Spleen (tissue), 11 donors: ENCODE measurements at regions not wholly inside any gene's neighbourhood (a gene's known extent, or its start where the extent isn't known, plus 50 kb on each side); places are given as distances from the start of the nearest gene placed in this dataset.

ENCODE experiments used
- DNase-seq: peaks from one replicate; pipeline ENCODE4 v3.0.0-alpha.2; 2020
- H3K27ac ChIP-seq, 8 donors: fragments of 200-600 bp; sonication (generic) in 7 of 8; 1 replicate in 4 of 8; 2 replicates in 4 of 8; pipeline versions ENCODE4 v1.5.0 to v1.8.0; 2016 to 2021; ENCODE audit warnings: inconsistent platforms in 4 of 8, mild to moderate bottlenecking in 4 of 8, moderate library complexity in 1 of 8
- H3K27me3 ChIP-seq, 7 donors: fragments of 200-600 bp; sonication (generic) in 6 of 7; replicated peaks in 1 of 7; 1 replicate in 4 of 7; 2 replicates in 3 of 7; pipeline versions ENCODE4 v1.5.0 to v1.8.0; 2016 to 2021; ENCODE audit warnings: inconsistent platforms in 3 of 7, mild to moderate bottlenecking in 1 of 7
- H3K36me3 ChIP-seq, 6 donors: fragments of 200-600 bp; sonication (generic) in 5 of 6; 1 replicate in 4 of 6; 2 replicates in 2 of 6; pipeline versions ENCODE4 v1.5.0 to v1.8.0; 2016 to 2021; ENCODE audit warnings: inconsistent platforms in 2 of 6
- H3K4me1 ChIP-seq, 6 donors: fragments of 200-600 bp; sonication (generic) in 5 of 6; 1 replicate in 3 of 6; 2 replicates in 3 of 6; pipeline versions ENCODE4 v1.5.0 to v1.8.0; 2016 to 2021; ENCODE audit warnings: inconsistent platforms in 3 of 6
- H3K4me3 ChIP-seq, 8 donors: fragments of 200-600 bp; sonication (generic) in 7 of 8; 1 replicate in 4 of 8; 2 replicates in 4 of 8; pipeline versions ENCODE4 v1.5.0 to v1.8.0; 2016 to 2021; ENCODE audit warnings: inconsistent platforms in 4 of 8, mild to moderate bottlenecking in 4 of 8, moderate library complexity in 2 of 8
- H3K9me3 ChIP-seq, 8 donors: fragments of 200-600 bp; sonication (generic) in 7 of 8; 1 replicate in 4 of 8; 2 replicates in 4 of 8; pipeline versions ENCODE4 v1.5.0 to v1.8.0; 2016 to 2021; ENCODE audit warnings: inconsistent platforms in 4 of 8
- CTCF ChIP-seq, 11 experiments: fragments of 200-600 bp in 7 of 11; fragments of 450-650 bp in 4 of 11; sonication (generic) in 4 of 11; IDR thresholded peaks in 8 of 11; conservative IDR thresholded peaks in 3 of 11; 1 replicate in 7 of 11; 2 replicates in 4 of 11; pipeline versions ENCODE4 v1.4.0 to v1.8.0; 2016 to 2021; ENCODE audit warnings: antibody characterized with exemption in 11 of 11, inconsistent platforms in 4 of 11, mild to moderate bottlenecking in 1 of 11
- POLR2A ChIP-seq, 3 donors: fragments of 450-650 bp; IDR thresholded peaks; one replicate each; pipeline ENCODE4 v1.5.1; 2017; ENCODE audit warnings: antibody characterized with exemption in 3 of 3, mild to moderate bottlenecking in 1 of 3
- POLR2AphosphoS5 ChIP-seq, 3 donors: sonication (generic); formaldehyde crosslinking; IDR thresholded peaks; one replicate each; pipeline ENCODE4 v1.5.1; 2017; ENCODE audit warnings: antibody characterized with exemption in 3 of 3
- WGBS, 5 donors: extraction: QIAGEN DNeasy Blood & Tissue Kit in 3 of 5; methylation state at CpG; one replicate each; pipeline versions ENCODE4 v1.1.5 to v1.1.7; 2013 to 2018; 5-methylcytosine and 5-hydroxymethylcytosine counted together
- intact Hi-C: fragments of 100-400 bp; cut with DNase I; formaldehyde crosslinking; loops from one replicate; pipeline ENCODE4 v1.15.0; 2023; ENCODE audit warnings: low total_unique reads
- donor health status: healthy with polysubstance abuse.
- donor health status: DM: no; HTN: no; CAD: no; lungs with moderate emphysema.
- donor health status: DM: no; HTN: no; CAD: no.
- donor health status: Bipolar disorder and iron deficiency.
- donor health status: healthy.
- donor health status: DM: no; HTN: no; CAD: no.
- donor health status: DM: yes; HTN: yes; CAD: no.

DNA sequence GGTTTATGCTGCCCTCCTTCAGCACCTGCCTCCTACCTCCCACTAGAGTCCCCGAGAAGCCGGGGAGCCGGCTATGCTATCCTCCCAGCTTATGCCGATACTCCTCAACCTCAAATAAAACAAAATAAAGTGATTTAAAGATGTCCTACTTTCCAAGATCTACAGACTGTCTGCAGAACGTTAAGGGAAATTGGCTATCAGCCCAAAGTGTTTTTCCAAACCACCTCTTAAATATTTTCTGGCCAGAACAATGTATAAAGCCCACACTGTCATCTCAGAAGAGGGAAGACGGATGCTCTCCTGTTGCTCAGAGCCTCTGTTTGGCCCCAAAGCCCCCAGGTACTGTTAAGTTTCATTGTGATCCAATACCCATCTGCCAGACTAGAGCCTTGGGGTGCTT is 54.0 kb upstream of the MGMT start:
- Histone ChIP-seq H3K36me3 (no peaks in the 10 kb centered on the region), H3K9me3 (no peaks in the 10 kb centered on the region), H3K27ac (no peak overlapping the region), H3K4me1 (no peaks in the 10 kb centered on the region), H3K4me3 (no peak overlapping the region), H3K27me3 (peaks cover 0 to 13% (median 0%) of the 10 kb centered on the region in 7 donors)
- intact Hi-C loops: no loop called here
- TF ChIP-seq POLR2A (IDR thresholded peaks at IDR 0.05) (no peak), POLR2AphosphoS5 (IDR thresholded peaks at IDR 0.05) (no peak), CTCF (IDR thresholded peaks at IDR 0.05 in 8 of 11, conservative IDR thresholded peaks at IDR 0.05 in 3 of 11) (no peak)
- no peak for DNase-seq
- 79 to 89% (median 82%) methylated on average over 6 of the region's 6 CpGs for WGBS, 5 donors

- Histone ChIP-seq H3K4me3 (no peak overlapping the region), H3K36me3 (no peaks in the 10 kb centered on the region), H3K27ac (no peak overlapping the region), H3K4me1 (no peaks in the 10 kb centered on the region), H3K9me3 (no peaks in the 10 kb centered on the region), H3K27me3 (peaks cover 0 to 20% (median 0%) of the 10 kb centered on the region in 7 donors)
- TF ChIP-seq POLR2AphosphoS5 (IDR thresholded peaks at IDR 0.05) (no peak), POLR2A (IDR thresholded peaks at IDR 0.05) (no peak), CTCF (IDR thresholded peaks at IDR 0.05 in 8 of 11, conservative IDR thresholded peaks at IDR 0.05 in 3 of 11) (no peak)
- WGBS, 5 donors: 77 to 90% (median 84%) methylated on average over 31 of the region's 31 CpGs
- no peak for DNase-seq
- intact Hi-C loops: no loop called here
These were observed 51.6 kb upstream of the MGMT start for GRCh38 chr10:129415215-129416140.

DNA sequence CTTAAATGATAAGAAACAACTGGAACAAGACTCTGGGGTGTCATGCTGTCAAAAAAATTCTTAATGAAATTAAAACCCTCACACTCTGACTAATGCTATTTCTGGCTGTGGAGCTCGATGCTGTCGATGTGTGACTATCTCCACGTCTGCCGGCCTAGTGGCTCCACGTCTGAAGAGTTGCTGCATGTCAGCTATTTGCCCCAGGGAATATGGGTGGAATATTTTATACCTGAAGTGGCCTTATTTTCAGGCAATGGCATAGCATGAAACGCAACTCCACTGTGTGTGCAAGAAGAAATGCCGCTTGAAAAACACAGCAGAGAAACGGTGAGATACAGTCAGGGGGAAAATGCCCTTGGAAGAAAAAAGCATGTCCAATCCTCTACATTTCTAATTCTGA is 50.9 kb upstream of the MGMT start:
- H3K4me3 ChIP-seq: no peak overlapping the region
- no peaks in the 10 kb centered on the region for H3K9me3 ChIP-seq
- H3K4me1 ChIP-seq: no peaks in the 10 kb centered on the region
- H3K27ac ChIP-seq: no peak overlapping the region
- 88 to 93% (median 91%) methylated on average over 8 of the region's 8 CpGs for WGBS, 5 donors
- peaks cover 0 to 20% (median 0%) of the 10 kb centered on the region in 7 donors for H3K27me3 ChIP-seq
- no peak for DNase-seq
- no peaks in the 10 kb centered on the region for H3K36me3 ChIP-seq
- intact Hi-C loops: no loop called here
- TF ChIP-seq POLR2AphosphoS5 (IDR thresholded peaks at IDR 0.05) (no peak), CTCF (IDR thresholded peaks at IDR 0.05 in 8 of 11, conservative IDR thresholded peaks at IDR 0.05 in 3 of 11) (no peak), POLR2A (IDR thresholded peaks at IDR 0.05) (no peak)

DNA sequence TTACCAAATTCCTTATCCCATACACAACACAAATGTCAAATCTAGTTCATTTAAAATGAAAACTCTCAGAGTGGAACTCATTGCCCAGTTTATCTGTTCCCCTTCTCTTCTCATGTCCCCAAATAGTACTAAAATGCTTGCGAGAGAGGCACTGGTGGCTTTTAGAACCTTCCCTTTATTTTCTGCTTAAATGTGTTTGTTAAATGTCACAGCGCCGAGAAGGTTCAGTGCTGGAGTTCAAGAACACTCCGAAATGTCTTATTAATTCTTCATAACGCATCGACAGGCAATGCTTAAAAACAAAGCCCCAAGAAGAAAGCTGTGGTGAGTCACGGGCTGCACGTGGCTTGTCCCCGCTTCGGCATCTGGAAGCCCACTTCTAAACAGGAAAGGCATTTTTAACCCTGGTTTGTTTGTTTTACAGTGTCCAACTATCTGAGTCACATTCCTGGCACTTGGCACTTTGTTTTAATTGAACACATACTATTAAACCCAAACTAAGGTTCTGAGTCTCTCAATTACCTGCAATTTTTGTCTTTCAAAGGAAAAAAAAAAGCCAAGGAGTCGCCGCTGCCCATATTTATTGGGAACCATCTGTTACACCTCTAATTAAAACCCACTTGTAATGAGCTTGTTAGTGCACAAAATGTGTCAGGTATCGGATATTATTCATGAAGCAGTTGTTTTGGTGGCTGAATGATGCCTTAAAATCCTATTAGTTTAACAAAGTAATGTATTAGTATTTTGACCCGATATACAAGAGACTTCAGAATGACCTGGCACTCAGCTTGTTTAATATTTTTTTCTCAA is 49.9 kb upstream of the MGMT start:
- H3K4me3 ChIP-seq: no peak overlapping the region
- H3K9me3 ChIP-seq: no peaks in the 10 kb centered on the region
- peaks cover 0 to 20% (median 0%) of the 10 kb centered on the region in 7 donors for H3K27me3 ChIP-seq
- no peaks in the 10 kb centered on the region for H3K36me3 ChIP-seq
- no peak for DNase-seq
- no peak overlapping the region for H3K27ac ChIP-seq
- TF ChIP-seq CTCF (IDR thresholded peaks at IDR 0.05 in 8 of 11, conservative IDR thresholded peaks at IDR 0.05 in 3 of 11) (no peak), POLR2A (IDR thresholded peaks at IDR 0.05) (no peak), POLR2AphosphoS5 (IDR thresholded peaks at IDR 0.05) (no peak)
- no peaks in the 10 kb centered on the region for H3K4me1 ChIP-seq
- intact Hi-C loops: no loop called here
- WGBS, 5 donors: 75 to 80% (median 79%) methylated on average over 14 of the region's 14 CpGs
